HG02759 (cell line): ENCODE measurements at regions not wholly inside any gene's neighbourhood (a gene's known extent, or its start where the extent isn't known, plus 50 kb on each side); places are given as distances from the start of the nearest gene placed in this dataset.

Experiments used
- ATAC-seq: cut with Tn5 transposase; IDR thresholded peaks from one replicate; pipeline ENCODE4 v1.9.1; 2021; ENCODE audit warnings: mild to moderate bottlenecking, moderate library complexity; ENCODE audit not compliant: unreplicated experiment

DNA sequence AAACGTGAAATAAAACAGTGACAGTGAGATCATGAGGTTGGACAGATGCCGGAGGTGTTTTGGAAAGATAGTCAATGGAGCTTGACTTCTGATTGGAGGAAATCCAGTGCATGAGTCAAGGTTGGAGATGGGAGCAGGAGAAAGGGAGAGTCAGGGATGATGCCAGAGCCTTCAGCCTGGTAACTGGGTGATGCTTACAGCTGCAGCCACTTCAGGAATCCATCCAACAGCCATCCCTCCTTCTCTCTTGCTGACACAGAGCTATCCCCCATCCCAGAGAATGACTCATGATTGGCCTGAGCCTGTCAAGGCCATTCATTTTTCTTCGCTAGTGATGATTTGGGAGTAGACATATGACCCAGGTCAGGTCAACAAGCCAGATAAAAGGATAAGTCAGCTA is 112.8 kb downstream of the SAMD5 start:
- no peak for ATAC-seq

- ATAC-seq: no peak
Observed at GRCh38 chr6:147621961-147622360, 113.5 kb downstream of the SAMD5 start.

DNA sequence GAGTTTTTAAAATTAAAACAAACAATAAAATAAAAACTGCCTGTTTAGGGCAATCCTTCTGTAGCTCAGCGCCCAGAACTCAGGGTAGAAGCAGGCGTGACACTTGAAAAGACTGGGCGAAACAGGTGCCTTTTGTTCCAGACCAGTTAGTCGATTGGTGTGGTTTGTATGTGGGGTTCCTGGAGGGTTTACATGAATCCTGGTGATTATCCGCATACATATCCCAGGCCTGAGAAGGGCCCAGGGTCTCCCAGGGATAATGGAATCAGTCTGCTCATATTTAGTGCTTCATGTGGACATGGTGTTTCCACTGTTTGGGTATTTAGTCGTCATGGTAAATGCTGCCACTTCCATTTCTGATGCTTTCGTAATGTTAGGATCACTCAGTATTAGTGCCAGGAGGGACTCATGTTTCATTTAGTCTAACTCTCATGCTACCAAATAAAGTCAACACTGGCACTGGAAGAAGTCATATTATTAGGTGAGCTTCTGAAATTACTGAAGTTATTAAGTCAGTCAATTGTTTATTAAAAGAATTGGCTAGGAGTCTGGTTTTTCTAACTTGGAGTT is 116.5 kb downstream of the SAMD5 start:
- ATAC-seq: no peak

DNA sequence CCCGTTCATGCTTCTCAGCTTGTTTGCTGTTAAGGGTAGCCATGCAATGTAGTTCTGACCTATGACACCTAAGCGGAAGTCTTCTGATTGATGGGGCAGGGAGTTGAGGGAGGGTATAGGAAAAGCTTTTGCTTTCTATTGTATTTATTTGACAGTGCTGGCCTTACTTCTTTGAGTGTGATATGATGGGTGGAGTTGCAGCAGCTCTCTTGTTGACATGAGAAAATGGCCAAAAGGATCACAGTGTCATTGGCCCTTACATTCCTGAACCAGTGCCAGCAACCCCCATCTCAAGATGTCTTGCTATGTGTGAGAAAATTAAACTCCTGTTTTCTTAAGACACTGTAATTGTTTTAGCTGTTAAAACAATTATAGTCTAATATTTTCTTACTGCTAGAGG is 117.5 kb downstream of the SAMD5 start:
- ATAC-seq: no peak

DNA sequence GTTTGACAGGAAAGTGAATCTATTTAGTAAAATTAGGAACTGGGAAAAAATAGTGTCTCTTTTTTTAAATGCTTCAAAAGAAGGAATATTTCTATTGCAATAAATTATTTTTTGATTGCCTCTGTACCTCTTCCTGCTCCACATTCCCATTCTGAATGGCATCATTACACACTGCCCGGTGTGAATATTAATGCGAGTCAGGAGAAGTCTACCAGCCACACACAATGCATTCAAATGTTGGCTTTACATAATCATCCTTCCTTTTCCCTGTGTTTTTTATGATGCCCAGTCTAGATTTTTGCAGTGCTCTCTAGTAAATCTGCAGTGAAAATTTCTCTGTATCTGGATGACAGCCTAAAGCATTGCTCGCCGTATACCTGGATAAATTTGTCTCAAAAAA is 118.9 kb downstream of the SAMD5 start:
- ATAC-seq: no peak

DNA sequence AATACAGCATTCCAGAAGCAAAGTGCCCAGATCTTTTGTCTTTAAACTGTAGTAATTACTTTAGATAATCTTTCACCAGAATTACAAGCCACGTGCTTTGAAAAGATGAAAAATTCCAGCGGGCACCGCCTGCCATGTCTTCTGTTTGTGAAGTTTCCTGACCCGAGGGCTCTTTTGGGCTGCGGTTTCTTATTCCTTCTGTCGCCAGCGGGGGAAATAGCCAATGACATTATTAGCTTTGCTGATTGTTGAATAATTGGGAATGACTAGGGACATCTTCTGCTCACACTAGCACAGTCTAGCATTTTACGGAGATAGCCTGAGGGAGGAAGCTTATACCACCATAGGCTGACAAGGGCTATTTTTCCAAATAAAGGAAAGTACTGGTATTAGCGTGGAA is 124.7 kb downstream of the SAMD5 start:
- no peak for ATAC-seq

- no peak for ATAC-seq
Observed at GRCh38 chr6:147637620-147638195, 129.2 kb downstream of the SAMD5 start.

GRCh38 chr6:147639279-147639678 is 130.8 kb downstream of the SAMD5 start:
- ATAC-seq: no peak

DNA sequence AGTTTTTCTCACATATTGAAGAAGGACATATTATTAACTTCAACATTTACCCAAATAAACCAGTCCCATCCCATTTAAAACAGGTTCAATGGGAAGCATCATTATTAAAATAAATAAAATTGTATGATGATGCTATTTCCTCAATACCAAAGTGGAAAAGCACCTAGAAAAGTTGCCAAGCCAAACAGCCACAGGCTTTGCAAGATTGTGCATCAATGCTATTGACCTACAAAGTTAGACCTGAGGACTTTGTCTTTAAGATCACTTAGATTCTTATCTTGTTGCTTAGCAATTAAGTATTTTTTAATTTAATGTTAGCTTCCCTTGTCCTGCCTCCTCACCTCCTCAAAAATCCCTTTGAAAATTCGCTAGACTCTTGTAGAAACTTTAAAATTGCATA is 132.1 kb downstream of the SAMD5 start:
- no peak for ATAC-seq

DNA sequence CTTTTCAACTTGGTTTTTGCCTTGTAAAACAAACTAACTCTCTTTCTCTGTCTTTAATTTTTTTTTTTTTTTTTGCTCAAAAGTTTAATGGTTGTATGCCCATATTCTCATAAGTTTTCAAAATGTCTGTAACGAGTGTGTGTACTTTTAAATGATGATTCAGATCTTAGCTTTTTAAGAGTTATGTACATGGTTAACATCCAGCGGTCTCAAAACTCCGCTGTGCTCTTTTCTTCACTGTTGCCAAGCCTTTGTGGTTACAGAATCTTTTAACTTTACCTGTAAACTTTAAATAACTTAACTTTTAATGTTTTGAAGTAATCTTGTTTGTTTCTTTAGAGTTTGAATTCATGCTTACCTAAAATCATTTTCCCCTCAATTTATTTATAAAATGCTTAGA is 133.0 kb downstream of the SAMD5 start:
- ATAC-seq: no peak

DNA sequence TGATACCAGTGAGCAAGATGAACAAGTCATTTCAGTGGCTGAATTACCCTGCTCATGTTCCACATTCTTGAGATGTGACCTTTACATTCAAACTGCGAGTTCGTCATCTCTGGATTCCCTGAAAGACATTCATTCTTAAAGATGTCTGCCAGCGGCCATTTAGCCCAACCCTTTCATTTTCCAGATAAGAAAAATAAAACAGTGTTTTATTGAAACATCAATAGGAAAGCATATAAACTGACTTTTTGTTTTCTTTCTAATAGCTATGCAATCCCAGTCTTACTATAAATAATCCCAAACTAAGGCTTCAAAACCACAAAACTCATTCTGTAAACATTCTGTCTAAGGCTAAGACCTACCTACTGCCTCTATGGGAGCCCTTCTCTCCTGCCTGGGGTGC is 134.0 kb downstream of the SAMD5 start:
- no peak for ATAC-seq

DNA sequence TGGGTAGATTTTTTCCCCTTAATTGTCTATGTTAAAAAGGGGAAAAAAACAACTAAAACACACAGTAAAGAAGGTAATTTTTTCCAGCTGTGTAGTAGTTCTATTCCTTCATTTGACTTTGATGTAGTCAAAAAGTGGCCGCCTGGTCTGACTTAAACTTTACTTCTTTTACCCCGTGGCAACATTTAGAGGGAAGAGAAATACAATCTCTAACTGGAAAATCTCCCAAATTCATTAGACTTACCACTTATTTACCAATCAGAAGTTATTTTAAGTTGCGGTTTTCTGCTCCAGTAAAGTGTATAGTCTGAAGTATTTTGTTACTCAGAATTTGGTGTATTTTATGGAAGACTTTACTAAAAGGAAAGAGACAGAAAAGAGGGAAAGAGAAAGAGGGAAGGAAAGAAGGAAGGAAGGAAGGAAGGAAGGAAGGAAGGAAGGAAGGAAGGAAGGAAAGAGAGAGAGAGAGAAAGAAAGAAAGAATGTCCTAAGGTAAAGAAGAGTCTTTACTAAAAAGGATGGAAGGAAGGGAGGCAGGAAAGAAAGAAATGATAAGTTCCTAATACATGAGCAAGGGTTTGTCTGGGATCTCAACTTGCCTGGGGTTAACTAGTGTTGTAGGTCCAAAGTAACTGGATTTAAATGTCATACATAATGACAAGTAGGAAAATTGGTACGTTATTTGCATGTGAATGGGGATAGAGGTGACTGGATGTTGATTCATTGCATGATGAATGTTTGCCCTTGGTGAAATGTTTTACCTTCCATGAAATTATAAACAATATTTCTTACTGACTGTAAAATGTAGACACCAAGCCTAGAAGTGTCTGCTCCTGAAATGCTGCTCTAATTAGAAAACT is 135.1 kb downstream of the SAMD5 start:
- ATAC-seq: no peak

GRCh38 chr6:147648916-147649315 is 140.4 kb downstream of the SAMD5 start:
- ATAC-seq: no peak

DNA sequence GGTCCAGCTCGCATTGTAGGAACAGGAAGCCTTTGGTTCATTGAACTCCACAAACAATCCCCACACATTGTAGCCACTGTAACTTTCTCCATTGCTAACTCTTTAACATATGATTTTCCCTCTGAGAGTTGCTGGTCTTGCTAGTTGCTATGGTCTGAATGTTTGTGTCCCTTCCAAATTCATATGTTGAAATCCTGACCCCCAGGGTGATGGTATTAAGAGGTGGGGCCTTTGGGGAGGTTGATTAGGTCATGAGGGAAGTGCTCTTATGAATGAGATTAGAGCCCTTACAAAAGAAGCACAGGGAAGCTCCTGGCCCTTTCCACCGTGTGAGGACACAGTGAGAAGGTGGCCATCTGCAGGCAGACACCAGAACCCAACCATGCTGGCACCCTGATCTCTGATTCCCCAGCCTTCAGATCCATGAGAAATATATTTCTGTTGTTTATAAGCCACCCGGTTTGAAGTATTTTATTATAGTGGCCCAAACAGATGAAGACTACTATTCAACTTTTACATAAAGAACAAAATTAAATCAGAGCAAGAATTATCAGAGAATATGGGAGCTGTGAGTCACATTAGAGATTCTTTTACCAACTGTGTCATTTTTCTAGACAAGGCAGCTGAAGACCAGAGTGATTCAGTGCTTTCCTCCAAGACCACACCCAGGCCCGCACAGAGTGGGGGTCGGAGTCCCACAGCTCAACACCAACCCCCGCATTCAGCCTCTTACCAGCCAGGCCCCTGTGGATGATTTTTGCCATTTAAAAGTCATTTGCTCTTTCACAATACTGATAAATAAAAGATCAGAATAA is 143.0 kb downstream of the SAMD5 start:
- ATAC-seq: no peak

DNA sequence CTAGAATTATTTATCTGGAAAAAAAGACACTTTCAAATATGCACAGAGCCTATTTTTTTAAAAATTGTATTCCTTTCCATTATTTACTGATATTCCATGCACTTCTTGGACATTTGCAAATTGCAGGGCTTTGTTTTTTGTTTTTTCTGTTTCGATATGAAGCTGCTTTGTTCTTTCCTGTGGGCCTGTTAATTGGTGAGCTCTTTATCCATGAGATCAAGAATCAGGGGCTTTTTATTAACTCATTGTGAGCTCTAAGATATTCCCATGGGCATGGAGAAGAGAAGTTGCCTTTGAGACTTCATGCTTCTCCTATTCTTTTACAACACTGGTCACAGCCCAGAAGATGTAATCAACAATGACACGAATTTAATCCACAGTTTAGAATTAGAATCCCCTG is 145.1 kb downstream of the SAMD5 start:
- no peak for ATAC-seq

DNA sequence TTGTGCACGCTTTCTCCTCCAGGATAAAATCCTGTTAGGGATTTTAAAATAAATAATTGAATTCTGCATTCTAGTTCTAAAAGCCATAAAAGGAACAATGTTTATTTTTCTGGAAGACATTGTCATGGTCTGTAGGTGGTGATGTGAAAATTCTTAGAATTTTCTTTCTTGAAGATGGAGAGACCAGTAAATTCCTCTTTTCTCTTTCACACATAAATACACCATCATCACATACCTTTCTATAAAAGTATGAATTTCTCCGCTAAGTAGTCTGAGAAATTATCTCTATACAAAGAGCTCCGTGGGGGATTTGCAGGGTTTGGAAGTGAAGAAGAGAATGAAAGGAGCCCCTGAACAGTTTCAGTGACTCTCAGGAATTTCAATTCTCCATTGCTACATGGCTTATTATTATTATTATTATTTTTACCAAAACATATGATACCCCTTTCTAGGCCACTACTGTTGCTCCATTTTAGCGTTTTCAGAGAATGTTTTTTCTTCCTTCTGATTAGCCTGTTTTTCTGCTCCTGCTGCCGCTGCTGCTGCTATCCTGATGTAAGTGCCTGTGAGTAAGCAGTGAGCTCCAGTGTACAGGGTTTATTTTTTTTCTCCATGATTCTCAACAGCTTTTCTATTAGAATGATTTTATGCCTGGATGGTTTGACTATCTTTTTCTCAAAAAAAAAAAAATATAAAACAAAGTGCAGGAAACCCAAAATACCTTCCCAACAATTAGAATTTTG is 145.8 kb downstream of the SAMD5 start:
- no peak for ATAC-seq

- ATAC-seq: no peak
Observed at GRCh38 chr6:147660334-147661311, 152.1 kb downstream of the SAMD5 start.

DNA sequence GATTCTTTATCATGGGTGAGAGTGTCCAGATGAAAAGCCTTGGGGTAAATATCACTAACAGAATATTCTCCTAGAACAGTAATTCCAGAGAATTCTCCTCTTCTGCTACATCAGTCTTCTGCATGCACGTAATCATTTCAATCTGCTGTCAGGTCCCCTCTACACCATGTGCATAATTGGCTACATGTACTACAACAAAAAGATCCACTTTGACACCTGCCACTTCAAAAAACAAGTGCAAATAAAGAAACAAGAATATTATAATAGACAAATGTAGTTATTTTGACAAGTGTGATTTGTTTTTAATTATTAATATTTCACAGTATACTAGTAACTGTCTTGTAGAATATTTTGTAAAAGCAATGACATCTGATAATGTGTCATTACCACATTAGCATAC is 154.2 kb downstream of the SAMD5 start:
- ATAC-seq: no peak

DNA sequence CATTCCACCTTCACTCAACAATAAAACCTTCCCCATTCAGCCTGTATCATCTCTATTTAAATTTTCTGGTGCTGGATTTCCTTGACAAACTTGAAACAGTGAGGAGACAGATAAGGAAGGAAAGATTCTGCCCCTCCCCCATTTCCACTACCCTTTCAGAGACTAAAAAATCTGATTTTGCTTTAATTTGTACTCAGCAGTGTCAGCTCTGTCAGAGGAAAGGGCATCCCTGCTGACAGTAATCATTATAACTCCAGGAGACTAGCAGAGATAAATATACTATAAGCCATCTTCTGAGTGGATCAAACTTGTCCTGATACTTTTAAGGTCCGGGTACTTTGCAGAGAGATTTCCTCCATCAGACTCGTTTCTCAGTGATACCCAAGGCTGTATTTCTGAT is 155.6 kb downstream of the SAMD5 start:
- no peak for ATAC-seq

DNA sequence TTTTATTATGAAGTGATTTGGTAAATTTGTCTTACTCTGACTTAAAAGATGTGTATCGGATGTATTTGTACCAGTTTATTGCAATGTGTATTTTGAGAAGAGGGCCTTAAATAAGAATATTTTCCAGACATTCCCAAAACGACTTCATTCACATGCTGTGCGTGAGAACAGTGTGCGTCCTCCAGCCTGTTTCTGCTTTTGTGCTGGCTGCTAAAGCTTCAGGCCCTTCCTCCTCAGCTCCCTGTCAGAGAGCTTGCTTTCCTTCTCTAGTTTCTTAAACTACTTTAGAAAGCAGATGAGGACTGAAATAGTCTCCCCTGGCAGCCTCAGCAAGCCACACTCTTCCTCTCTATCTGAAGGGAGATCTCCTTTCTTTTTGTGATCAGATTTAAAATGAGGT is 157.8 kb downstream of the SAMD5 start:
- no peak for ATAC-seq
